KG1 (cell line): ENCODE measurements at regions not wholly inside any gene's neighbourhood (a gene's known extent, or its start where the extent isn't known, plus 50 kb on each side); places are given as distances from the start of the nearest gene placed in this dataset.

Source experiments
- DNase-seq: peaks from one replicate; lab custom pipeline; 2025; lab: John Stamatoyannopoulos, UW

DNA sequence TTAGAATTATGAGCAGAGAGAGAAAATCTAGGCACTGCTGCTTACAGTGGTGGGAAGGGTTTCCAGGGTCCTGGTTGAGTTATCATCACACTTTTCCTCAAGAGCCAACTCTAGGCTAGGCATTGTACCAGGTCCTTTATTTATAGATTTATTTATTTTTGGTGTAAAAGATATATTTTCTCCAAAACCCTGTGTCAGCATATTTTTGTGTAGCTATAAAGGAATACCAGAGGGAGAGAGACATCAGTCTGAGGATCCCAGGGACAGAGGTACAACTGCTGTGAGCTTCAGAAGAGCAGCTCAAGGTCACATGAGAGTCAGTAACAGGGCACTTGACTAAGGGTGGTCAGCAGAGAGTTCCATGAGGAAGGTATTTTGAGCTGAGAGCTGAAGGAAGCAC, 159.7 kb downstream of the SLC35B3 start:
- no peak for DNase-seq

DNA sequence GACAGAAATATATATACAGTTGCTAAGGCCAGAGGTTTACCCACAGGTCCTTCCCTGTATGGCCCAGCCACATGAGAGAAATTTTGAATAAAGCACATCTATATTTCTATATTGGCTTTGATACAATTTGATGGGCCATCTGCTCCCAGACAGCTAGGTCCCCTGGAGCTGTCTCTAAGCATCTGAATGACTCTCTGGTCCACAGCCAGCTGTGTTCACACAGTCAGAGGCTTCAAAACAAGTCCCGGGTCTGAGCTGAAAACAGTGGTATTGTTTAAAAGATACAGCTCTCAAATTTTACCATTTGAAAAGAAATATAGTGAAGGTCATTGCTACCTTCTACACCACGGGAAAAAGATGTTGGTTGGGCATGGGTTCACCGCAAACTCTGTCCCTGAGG, 161.1 kb downstream of the SLC35B3 start:
- DNase-seq: no peak

DNA sequence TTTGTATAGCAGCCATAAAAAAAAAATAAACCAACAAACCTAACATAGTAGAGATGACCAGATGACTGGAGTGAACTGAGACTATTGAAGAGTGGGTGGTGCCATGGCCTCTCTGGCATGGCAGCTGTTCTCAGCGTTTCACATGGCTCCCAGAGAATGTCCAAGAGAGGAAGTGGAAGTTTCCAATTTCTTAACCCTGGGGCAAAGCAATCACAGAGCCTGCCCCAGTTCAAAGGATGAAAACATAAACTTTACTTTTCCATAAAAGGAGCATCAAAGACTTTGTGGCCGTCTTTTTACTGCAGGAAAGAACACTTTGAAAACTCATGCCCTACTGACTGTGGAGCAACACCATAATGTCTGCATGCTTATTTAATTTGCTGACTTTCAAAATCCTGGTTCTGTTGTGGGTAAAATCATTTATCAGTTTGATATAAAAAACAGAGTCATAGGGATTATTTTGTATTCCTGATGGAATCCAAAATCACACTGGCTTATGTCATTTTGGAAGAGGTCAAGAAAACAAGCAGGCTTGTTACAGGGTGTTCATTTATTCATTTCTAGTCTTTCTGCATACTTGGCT, 165.4 kb downstream of the SLC35B3 start:
- DNase-seq: no peak

DNA sequence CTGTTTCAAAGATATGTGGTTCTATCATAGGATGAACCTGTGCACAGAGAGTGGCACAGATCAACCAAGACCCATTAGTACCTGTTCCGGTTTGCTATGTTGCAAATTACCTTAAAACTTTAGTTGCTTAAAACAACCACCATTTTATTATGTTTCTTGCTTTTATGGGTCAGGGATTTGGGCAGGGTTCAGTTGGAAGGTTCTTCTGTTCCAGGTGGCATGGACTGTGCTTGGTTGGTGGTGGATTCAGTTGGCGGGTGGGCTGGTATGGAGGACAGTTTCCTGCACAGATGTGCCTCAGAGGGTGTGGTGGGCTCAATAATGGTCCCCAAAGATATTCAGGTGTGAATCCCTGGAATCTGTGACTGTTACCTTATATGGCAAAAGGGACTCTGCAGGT, 166.3 kb downstream of the SLC35B3 start:
- DNase-seq: no peak

DNA sequence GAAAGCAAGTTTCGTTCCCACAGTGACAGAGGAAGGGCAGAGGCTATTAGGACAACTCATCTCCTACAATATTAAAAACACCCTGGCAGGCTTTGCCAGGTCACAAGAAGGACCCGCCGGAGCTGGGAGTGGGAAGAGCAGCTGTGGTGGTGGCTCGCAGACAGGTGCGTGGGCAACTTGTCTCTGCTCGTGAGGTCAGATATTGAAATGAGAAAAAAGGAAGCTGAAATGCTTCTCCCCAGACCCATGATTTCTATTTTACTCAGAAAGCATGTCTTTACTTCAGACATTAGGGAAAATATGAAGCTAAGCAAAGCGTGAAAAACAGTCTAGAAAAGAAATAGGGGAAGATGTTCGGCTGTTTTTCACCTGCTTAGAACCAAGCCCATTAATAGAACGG, 166.3 kb upstream of the EEF1E1 start:
- DNase-seq: no peak

DNA sequence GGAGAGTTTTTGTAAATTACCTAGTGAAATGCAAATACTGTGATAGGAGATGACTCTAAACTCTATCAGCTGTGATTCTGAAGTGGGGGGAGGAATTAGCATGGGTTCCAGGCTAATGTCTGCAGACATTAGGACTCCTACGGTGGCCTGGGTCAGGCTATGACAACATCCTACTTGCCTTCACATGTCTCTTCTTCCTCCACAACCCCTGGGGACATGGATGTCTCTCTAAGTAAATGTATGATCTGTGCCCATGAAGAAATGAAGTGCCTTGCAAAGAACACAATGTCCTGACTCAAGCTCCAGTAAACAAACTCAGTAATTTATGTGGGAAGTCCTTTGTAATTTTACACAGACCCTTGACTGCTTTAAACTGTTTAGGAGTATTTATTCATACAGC, 165.8 kb upstream of the EEF1E1 start:
- no peak for DNase-seq

DNA sequence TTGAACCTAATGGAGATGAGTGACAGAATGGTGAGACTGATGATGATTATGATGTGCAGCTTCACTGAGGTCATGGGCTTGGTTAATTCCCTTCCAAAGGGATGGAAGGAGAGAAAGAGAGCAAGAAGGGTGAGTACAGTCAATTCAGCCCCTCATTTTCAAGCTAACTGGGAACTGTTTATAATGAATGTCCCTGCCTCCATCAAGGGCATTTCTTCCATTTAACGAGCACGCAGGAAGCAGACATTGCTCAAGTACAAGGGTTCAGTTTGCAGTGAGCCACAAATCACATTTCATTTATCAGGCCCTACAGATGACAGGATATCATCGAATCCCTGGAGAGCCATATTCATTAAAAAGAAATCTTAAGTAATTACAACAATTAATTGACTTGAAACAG, 158.3 kb upstream of the EEF1E1 start:
- no peak for DNase-seq

DNA sequence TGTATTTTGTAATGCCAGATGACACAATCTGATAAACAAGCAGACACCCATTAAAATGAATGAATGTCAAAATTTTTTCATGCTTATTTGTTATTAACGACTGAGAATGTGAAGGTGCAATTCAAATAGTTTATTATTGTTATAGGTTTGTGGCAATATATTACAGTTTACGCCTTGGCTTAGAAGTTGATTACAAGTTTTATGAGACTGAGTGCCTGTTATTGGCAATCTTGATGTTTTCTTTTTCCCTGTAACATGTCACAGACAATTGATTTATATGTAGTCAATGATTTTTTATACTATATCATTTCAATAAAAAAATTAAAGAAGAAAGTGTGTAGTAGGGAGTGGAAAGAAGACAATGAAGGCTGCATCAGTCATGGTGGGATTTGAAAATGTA, 144.1 kb upstream of the EEF1E1 start:
- DNase-seq: no peak

DNA sequence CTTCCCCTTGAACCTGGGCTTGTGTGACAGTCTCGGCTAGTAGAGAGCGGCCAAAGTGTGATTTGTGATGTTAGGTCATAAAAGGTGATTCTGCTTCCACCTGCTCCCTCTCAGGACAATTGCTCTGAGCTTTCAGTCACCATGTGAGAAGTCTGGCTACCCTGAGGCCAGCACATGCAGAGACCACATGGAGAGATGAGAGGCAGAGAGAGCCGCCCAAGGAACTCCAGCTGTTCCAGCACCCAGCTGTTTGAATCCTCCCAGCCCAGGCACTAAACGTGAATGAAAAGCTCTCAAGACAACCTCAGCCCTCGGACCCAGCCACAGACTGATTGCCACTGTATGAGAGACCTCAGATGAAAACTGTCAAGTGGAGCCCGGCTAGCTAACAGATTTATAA, 143.4 kb upstream of the EEF1E1 start:
- no peak for DNase-seq

DNA sequence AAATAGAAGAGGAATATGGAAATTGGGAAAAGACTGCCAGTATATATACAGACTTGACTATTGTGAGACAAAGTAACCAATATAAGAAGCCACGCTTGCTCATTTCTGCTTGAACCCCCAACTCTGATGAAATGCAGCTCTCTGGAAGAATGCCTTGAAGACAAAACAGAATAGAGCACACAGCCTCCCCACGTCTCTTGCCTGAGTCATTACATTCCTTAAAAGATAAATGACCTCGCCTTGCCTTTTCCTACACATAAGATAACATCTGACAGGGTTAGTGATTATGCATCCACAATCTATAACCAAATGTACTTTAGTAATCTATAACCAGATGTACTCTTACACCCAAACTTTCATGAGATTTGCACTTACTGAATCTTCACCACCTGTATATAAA, 141.1 kb upstream of the EEF1E1 start:
- no peak for DNase-seq

DNA sequence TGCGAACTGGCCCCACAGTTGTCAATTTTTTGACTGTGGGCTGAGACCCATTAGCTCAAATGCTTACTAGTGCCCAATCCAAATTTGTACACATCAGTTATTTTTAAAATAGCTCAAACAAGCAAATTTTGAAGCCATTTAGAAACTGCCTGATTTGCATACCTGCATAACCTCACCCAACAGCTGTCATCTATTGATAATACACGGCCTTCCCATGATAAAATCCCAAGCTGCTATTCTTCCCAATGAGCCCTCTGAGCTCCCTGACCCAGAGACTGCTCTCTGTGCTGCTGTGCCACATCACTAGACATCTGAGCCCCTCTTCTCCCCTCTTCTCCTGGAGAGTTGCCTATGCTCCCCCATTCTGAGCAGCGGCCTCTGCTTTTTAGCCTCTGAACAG, 140.5 kb upstream of the EEF1E1 start:
- no peak for DNase-seq

DNA sequence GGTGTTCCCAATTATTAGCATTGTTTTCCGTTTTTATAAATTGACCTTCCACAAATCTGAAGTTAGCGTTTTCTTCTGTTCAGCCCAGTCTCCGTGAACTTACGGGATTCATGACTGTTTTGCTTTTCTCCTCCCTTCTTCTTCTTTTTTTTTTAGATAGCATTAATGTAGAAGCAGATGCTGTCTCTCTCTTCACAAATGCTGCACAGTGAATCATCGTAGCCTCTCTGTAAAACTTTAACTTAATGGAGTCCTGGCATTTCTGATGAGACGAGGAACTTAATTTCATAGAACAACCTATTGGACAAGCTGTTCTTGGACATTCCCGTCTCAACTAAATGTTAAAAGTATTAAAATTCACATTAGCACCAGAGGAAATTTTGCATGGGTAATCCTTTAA, 138.0 kb upstream of the EEF1E1 start:
- DNase-seq: no peak

DNA sequence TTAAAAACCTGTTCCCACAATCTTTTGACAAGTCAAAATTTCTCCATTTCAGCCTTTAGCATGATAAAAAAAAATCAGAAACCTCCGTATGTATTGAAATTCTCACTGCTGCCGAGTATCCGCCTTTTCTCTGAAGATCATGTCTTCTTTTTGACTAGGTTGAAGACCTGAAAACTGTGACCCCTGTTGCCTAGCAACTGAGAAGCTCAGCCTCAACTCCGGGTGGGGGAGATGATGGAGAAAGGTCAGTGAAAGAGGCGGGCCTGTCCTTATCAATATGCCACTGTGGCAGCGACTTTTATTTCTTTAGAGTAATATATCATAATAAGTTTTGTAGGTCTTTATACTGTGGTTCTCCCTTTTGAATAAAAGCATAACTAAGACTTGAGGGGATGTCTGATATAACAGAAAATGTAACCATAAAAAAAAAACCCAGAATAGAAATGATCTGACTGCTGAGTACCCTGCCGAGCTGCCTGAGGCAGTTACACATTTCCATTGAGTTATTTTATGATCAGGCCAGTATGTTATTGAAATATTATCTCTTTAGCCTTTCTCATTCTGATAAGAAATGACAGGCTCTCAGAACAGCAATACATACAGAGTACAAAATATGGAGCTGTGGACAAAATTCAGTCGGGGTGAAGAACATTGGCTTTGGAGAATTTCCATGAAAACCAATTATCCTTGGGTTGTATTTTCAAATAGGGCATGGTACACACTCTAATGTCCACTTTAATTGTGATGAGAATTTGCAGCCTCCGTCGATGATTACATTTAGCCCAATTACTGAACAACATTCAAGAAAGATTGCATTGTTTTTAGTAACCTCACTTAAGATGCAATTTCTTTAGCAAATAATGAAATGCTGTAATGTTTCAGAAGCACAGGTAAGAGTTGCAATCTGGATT, 136.7 kb upstream of the EEF1E1 start:
- no peak for DNase-seq

DNA sequence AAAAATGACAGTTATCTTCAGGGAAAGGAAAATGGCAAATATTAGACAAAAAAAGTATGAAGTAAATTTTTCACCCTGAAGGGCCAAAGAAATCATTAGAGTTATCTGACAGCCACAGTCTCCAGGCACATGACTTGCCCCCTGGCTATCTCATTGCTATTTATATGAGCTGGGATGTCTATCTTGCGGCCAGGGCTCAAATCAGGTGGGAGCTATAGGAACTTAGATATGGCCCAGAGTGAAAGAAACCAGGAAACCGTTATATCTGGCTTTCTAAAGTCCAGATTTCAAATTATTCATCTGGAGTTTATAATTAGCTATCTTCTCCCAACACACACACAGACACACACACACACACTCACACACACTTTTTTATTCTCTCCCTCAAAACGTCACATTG, 135.3 kb upstream of the EEF1E1 start:
- DNase-seq: no peak

DNA sequence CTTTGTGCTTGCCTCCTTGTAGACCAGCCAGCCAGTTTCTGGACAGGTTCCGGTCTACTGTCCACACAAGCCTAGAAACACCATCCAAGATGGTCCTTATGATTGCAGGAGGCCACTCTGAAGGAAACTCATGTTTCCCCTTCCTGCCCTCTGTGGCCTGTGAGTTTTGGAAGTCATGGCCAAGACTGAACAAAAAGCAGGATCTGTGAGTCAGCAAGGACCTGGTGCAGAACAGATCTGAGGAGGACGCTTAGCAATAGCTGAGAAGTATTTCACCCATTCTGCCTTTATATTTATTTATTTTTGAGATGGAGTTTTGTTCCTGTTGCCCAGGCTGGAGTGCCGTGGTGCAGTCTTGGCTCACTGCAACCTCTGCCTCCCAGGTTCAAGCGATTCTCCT, 134.6 kb upstream of the EEF1E1 start:
- DNase-seq: no peak

DNA sequence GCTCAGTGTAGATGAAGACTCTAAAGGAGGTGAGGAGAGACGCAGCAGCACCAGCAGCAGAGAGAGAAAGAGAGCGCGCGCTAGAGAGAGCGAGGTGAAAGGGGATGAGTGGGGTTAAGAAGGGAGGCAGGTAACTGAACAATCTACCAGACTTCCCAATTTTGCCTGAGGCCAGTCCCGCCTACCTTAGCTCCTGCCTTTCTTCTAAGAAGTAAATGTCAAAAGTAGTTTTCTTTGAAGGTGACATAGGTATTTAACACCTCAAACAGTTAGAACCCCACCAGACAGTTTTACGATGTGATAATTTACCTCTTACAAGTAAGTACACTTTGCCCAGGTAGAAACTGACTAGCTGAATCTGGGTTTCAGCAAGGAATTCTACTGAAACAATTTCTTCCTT, 132.0 kb upstream of the EEF1E1 start:
- DNase-seq: no peak

DNA sequence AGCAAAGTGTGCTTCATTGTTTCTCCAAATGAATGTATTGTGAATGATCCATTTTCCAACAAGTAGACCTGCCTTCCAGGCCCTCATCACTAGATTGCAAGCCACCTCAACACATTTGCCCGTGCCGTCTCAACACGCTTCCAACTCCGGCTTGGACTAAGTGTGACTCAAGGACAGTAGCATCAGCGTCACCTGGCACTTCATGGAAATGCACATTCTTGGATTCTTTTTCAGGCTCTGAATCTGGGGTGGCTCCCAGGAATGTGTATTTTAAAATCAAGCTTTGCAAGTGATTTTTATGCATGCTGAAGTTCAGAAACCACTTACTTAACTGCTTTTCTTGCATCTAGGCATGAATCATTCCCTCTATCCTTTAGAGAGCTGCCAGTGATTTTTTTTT, 129.6 kb upstream of the EEF1E1 start:
- DNase-seq: no peak

DNA sequence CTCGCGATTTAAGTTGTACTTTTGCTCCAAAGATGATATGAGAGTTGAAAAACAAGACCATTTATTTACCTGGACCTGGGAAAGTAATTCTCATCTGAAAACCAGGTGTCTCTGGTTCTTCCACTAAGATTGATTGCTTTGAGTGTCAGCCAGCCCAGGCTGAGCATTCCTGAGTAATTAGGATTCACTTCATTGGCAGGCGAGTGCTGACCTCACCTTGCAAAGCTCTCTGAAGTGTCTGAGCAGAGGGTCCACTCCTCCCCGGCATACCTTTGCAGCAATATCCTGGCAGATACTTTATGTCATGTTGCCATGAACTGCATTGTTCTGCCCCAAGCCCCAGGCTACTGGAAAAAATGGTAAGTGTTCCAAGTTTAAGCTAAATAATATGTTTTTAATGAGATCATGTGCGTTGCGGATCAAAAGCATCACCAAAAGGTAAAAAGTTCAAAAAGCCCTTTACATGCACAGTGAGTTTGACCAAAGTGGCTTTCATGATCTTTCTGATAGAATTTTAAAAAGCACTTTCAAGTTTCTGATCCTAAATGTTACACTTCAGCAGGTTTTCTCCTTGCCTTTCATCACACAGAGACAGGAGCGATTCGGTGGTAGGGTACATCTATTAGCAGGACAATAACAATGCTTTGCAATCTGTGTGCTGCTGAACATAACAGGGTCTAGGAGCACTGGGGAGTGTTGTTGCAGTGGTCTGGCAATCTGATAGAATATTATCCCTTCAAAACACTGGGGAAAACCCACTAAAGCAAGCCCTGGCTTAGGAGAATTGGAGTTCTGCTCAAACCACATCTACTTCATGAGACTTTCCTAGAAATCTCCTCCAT, 127.8 kb upstream of the EEF1E1 start:
- DNase-seq: no peak

DNA sequence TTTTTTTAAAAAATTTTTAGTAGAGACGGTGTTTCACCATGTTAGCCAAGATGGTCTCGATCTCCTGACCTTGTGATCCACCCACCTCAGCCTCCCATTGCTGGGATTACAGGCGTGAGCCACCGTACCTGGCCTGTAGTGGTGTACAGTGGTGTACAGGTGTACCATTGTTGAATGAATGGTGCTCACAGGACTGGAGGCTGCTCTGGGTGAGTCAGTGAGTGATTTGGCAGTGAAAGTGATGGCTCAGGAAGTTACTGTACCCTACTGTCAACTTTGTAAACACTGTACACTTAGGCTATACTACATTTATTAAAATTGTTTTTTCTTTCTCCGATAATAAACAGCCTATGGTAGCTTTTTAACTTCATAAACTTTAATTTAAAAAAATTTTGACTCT, 122.8 kb upstream of the EEF1E1 start:
- no peak for DNase-seq

DNA sequence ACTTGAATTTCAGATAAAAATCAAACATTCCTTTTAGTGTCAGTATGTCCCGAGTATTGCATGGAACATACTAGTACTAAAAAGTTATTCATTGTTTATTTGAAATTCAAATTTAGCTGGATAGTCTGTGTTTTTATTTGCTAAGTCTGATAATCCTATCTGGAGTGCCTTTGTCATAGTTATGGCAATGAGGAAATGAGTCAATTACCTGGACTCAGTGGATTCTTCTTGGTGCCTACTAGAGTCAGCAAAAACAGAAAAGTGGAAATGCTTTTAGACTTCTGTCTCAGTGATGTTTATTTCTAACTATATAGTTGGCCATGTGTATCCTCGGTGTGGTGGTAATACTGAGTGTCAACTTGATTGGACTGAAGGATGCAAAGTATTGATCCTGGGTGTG, 121.3 kb upstream of the EEF1E1 start:
- no peak for DNase-seq

DNA sequence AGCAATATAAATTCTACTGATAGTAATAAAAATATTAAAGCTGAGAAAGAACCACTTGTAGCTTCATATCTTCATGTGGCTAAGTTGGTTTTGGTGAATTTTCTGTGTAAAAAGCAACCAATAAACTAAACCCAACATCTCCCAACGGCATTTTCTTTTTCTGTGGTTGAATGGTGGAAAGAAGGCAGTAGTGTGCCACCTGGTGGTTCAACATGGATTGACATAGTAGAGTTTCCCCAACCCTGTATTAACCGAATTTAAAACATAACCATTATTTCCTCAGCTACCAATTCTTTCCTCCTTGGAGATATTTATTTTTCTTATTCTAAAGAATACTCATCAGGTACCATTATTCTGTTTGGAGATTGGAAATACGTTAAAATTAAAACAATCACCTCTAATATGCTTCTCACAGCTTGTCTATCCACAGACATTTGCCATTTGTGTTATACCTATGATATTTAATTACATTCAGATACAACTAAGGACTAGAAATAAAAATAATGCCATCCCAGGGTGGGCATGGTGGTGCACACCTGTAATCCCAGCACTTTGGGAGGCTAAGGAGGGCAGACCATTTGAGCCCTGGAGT, 117.1 kb upstream of the EEF1E1 start:
- DNase-seq: peak; percentile 71

DNA sequence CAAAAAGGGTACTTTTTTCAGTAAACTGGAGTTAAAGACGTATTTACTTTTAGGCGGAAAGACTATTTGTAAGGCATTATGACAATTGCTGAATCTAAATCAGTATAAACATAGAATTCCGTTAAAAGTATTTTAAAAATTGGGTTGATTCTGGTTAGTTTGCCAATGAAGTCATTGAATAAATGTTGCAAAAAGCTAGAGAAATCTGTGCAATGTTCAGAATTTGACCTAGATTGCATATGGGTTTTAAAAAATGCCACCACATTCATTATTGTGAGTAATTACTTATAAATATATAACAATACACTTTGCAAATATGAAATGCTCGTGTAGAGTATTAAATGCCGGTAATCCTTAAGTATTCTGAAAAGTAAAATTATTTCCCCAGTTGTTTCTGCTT, 116.5 kb upstream of the EEF1E1 start:
- DNase-seq: no peak

DNA sequence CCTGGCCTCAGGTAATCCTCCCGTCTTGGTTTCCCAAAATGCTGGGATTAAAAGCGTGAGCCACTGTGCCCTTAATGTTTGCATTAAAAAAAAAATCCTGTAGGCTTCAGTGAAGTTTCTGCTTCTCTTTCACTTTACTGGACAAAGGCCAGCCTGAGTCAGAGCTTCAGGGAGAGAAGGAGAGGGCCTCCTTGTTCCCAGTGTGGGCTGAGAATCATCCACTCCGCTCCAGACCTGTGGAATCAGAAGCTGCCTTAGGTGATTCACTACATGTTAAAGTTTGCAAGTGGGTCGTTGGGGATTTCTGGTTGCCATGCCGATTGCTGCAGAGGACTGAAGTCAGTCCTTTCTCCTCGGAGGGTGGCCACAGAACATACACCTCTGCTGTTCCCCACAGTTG, 113.3 kb upstream of the EEF1E1 start:
- DNase-seq: no peak
